NCI-H460 (cell line): ENCODE measurements at regions not wholly inside any gene's neighbourhood (a gene's known extent, or its start where the extent isn't known, plus 50 kb on each side); places are given as distances from the start of the nearest gene placed in this dataset.

Source experiments
- DNase-seq: peaks from one replicate; pipeline ENCODE4 v3.0.0-alpha.2; 2016; ENCODE audit warnings: low read depth; ENCODE audit errors: extremely low read depth

- DNase-seq, result no peak
Observed at GRCh38 chr4:41487868-41488440, 50.0 kb upstream of the LIMCH1 start.
